Trophoblast cell (in vitro differentiated cells and primary cell): ENCODE measurements at regions not wholly inside any gene's neighbourhood (a gene's known extent, or its start where the extent isn't known, plus 50 kb on each side); places are given as distances from the start of the nearest gene placed in this dataset.

Experiments used
- DNase-seq, 2 donors: peaks; one replicate each; pipeline ENCODE4 v3.0.0-alpha.2; 2016
- H2AFZ ChIP-seq: 2 replicates; pipeline ENCODE4 v1.6.1; 2013; ENCODE audit warnings: low read length, moderate library complexity, mild to moderate bottlenecking; ENCODE audit not compliant: insufficient read depth, poor library complexity
- H2AK5ac ChIP-seq: 2 replicates; pipeline ENCODE4 v1.6.1; 2013; ENCODE audit warnings: mild to moderate bottlenecking, low read length
- H2BK120ac ChIP-seq: 2 replicates; pipeline ENCODE4 v1.6.1; 2013; ENCODE audit warnings: low read length, mild to moderate bottlenecking, moderate library complexity; ENCODE audit not compliant: insufficient read depth, poor library complexity
- H2BK12ac ChIP-seq: 2 replicates; pipeline ENCODE4 v1.6.1; 2013; ENCODE audit warnings: mild to moderate bottlenecking, low read length, moderate library complexity
- H2BK5ac ChIP-seq: 2 replicates; pipeline ENCODE4 v1.6.1; 2013; ENCODE audit warnings: low read length, low read depth, moderate library complexity, mild to moderate bottlenecking; ENCODE audit not compliant: poor library complexity
- H3K14ac ChIP-seq: 2 replicates; pipeline ENCODE4 v1.6.1; 2013; ENCODE audit warnings: mild to moderate bottlenecking, low read length
- H3K18ac ChIP-seq: 2 replicates; pipeline ENCODE4 v1.6.1; 2013; ENCODE audit warnings: mild to moderate bottlenecking, low read length
- H3K23ac ChIP-seq: 2 replicates; pipeline ENCODE4 v1.6.1; 2013; ENCODE audit warnings: low read length
- H3K27ac ChIP-seq: 2 replicates; pipeline ENCODE4 v1.5.1; 2013; ENCODE audit warnings: low read depth, mild to moderate bottlenecking, inconsistent platforms, low read length, moderate library complexity
- H3K27me3 ChIP-seq: 2 replicates; pipeline ENCODE4 v1.6.1; 2013; ENCODE audit warnings: inconsistent platforms, mild to moderate bottlenecking, low read length, moderate library complexity; ENCODE audit not compliant: insufficient read depth
- H3K36me3 ChIP-seq, 2 experiments: 1 replicate in 1 of 2; 2 replicates in 1 of 2; pipeline ENCODE4 v1.6.1; 2013; ENCODE audit warnings: low read length in 2 of 2, mild to moderate bottlenecking in 2 of 2, moderate library complexity in 1 of 2; ENCODE audit not compliant: insufficient read depth in 2 of 2, control insufficient read depth in 1 of 2
- H3K4ac ChIP-seq: 2 replicates; pipeline ENCODE4 v1.6.1; 2013; ENCODE audit warnings: low read depth, mild to moderate bottlenecking, low read length, moderate library complexity
- H3K4me1 ChIP-seq, 2 experiments: 1 replicate in 1 of 2; 2 replicates in 1 of 2; pipeline ENCODE4 v1.6.1; 2013; ENCODE audit warnings: low read length in 2 of 2, mild to moderate bottlenecking in 2 of 2, moderate library complexity in 1 of 2; ENCODE audit not compliant: insufficient read depth in 2 of 2, control insufficient read depth in 1 of 2
- H3K4me2 ChIP-seq: 2 replicates; pipeline ENCODE4 v1.6.1; 2013; ENCODE audit warnings: inconsistent platforms, mild to moderate bottlenecking, low read length, moderate library complexity
- H3K4me3 ChIP-seq: 2 replicates; pipeline ENCODE4 v1.5.1; 2013; ENCODE audit warnings: mild to moderate bottlenecking, low read depth, low read length, inconsistent platforms
- H3K79me1 ChIP-seq: one replicate; pipeline ENCODE4 v1.6.1; 2013; ENCODE audit warnings: low read length
- H3K79me2 ChIP-seq: 2 replicates; pipeline ENCODE4 v1.6.1; 2013; ENCODE audit warnings: low read length, mild to moderate bottlenecking; ENCODE audit not compliant: control insufficient read depth, insufficient read depth, poor library complexity
- H3K9ac ChIP-seq: 2 replicates; pipeline ENCODE4 v1.6.1; 2013; ENCODE audit warnings: mild to moderate bottlenecking, low read length
- H3K9me3 ChIP-seq: 2 replicates; pipeline ENCODE4 v1.6.1; 2013; ENCODE audit warnings: low read depth, mild to moderate bottlenecking, control low read depth, inconsistent platforms, low read length; ENCODE audit not compliant: insufficient read depth
- H4K12ac ChIP-seq: 2 replicates; pipeline ENCODE4 v1.6.1; 2013; ENCODE audit warnings: low read depth, mild to moderate bottlenecking, low read length, moderate library complexity
- H4K8ac ChIP-seq: 2 replicates; pipeline ENCODE4 v1.6.1; 2013; ENCODE audit warnings: low read depth, mild to moderate bottlenecking, low read length, moderate library complexity
- H4K91ac ChIP-seq: one replicate; pipeline ENCODE4 v1.6.1; 2013; ENCODE audit warnings: low read depth, mild to moderate bottlenecking, low read length, moderate library complexity
- WGBS: extraction: QIAGEN DNeasy Blood & Tissue Kit; methylation state at CpG from one replicate; pipeline ENCODE4 v1.1.7; 2013; ENCODE audit warnings: missing lambda C conversion rate; ENCODE audit not compliant: insufficient read length, insufficient coverage; ENCODE audit errors: extremely low coverage; 5-methylcytosine and 5-hydroxymethylcytosine counted together

GRCh38 chr1:224054611-224055010, 59.3 kb upstream of the FBXO28 start:
- H3K27ac ChIP-seq, result no peak overlapping the region
- no peaks in the 10 kb centered on the region for H3K27me3 ChIP-seq
- H2BK12ac ChIP-seq, result no peak overlapping the region
- H3K36me3 ChIP-seq, result no peaks in the 10 kb centered on the region
- no peak overlapping the region for H3K14ac ChIP-seq
- H3K23ac ChIP-seq, result no peak overlapping the region
- no peaks in the 10 kb centered on the region for H3K9me3 ChIP-seq
- WGBS, result no CpG with 5 or more reads among the region's 3 CpGs
- no peak overlapping the region for H4K91ac ChIP-seq
- no peak overlapping the region for H2BK120ac ChIP-seq
- H3K4me3 ChIP-seq, result no peak overlapping the region
- no peak overlapping the region for H3K18ac ChIP-seq
- H4K12ac ChIP-seq, result no peak overlapping the region
- no peak overlapping the region for H3K9ac ChIP-seq
- H3K4me1 ChIP-seq, result no peaks in the 10 kb centered on the region
- no peak overlapping the region for H2AK5ac ChIP-seq
- DNase-seq, result no peak
- no peak overlapping the region for H3K4ac ChIP-seq
- no peaks in the 10 kb centered on the region for H3K79me1 ChIP-seq
- H2BK5ac ChIP-seq, result no peak overlapping the region
- H4K8ac ChIP-seq, result no peak overlapping the region
- H3K79me2 ChIP-seq, result no peaks in the 10 kb centered on the region
- no peak overlapping the region for H3K4me2 ChIP-seq
- no peak overlapping the region for H2AFZ ChIP-seq

GRCh38 chr1:224054012-224054411, 59.9 kb upstream of the FBXO28 start:
- Histone ChIP-seq H3K4ac (no peak overlapping the region), H3K36me3 (no peaks in the 10 kb centered on the region), H4K8ac (no peak overlapping the region), H3K23ac (no peak overlapping the region), H2BK12ac (no peak overlapping the region), H3K27me3 (no peaks in the 10 kb centered on the region), H2BK5ac (no peak overlapping the region), H3K4me2 (no peak overlapping the region), H4K91ac (no peak overlapping the region), H3K18ac (no peak overlapping the region), H2BK120ac (no peak overlapping the region), H3K14ac (no peak overlapping the region), H3K79me1 (no peaks in the 10 kb centered on the region), H2AK5ac (no peak overlapping the region), H3K4me3 (no peak overlapping the region), H3K79me2 (no peaks in the 10 kb centered on the region), H3K4me1 (no peaks in the 10 kb centered on the region), H3K9ac (no peak overlapping the region), H3K27ac (no peak overlapping the region), H3K9me3 (no peaks in the 10 kb centered on the region), H2AFZ (no peak overlapping the region), H4K12ac (no peak overlapping the region)
- DNase-seq, result no peak
- WGBS, result no CpG with 5 or more reads among the region's 2 CpGs

GRCh38 chr1:224053456-224053855, 60.5 kb upstream of the FBXO28 start:
- H3K36me3 ChIP-seq, result no peaks in the 10 kb centered on the region
- no peak overlapping the region for H4K8ac ChIP-seq
- no peaks in the 10 kb centered on the region for H3K79me2 ChIP-seq
- no CpG with 5 or more reads among the region's 5 CpGs for WGBS
- H3K27ac ChIP-seq, result no peak overlapping the region
- H3K18ac ChIP-seq, result no peak overlapping the region
- no peaks in the 10 kb centered on the region for H3K79me1 ChIP-seq
- H3K9ac ChIP-seq, result no peak overlapping the region
- no peak overlapping the region for H3K4ac ChIP-seq
- H3K4me2 ChIP-seq, result no peak overlapping the region
- no peak overlapping the region for H2BK120ac ChIP-seq
- H2AFZ ChIP-seq, result no peak overlapping the region
- no peaks in the 10 kb centered on the region for H3K4me1 ChIP-seq
- no peak for DNase-seq
- no peak overlapping the region for H2AK5ac ChIP-seq
- no peaks in the 10 kb centered on the region for H3K9me3 ChIP-seq
- no peak overlapping the region for H3K14ac ChIP-seq
- H3K27me3 ChIP-seq, result no peaks in the 10 kb centered on the region
- no peak overlapping the region for H2BK12ac ChIP-seq
- no peak overlapping the region for H3K23ac ChIP-seq
- no peak overlapping the region for H4K91ac ChIP-seq
- H4K12ac ChIP-seq, result no peak overlapping the region
- no peak overlapping the region for H2BK5ac ChIP-seq
- H3K4me3 ChIP-seq, result no peak overlapping the region

- no peak overlapping the region for H3K4ac ChIP-seq
- WGBS, result no CpG with 5 or more reads among the region's 3 CpGs
- DNase-seq, result no peak
- no peak overlapping the region for H4K12ac ChIP-seq
- no peaks in the 10 kb centered on the region for H3K9me3 ChIP-seq
- no peak overlapping the region for H2AK5ac ChIP-seq
- H3K27ac ChIP-seq, result no peak overlapping the region
- no peaks in the 10 kb centered on the region for H3K27me3 ChIP-seq
- no peak overlapping the region for H3K18ac ChIP-seq
- no peaks in the 10 kb centered on the region for H3K36me3 ChIP-seq
- H3K79me1 ChIP-seq, result no peaks in the 10 kb centered on the region
- H3K4me2 ChIP-seq, result no peak overlapping the region
- no peak overlapping the region for H4K91ac ChIP-seq
- no peak overlapping the region for H3K23ac ChIP-seq
- no peak overlapping the region for H2BK5ac ChIP-seq
- no peak overlapping the region for H3K9ac ChIP-seq
- H2BK120ac ChIP-seq, result no peak overlapping the region
- no peak overlapping the region for H2BK12ac ChIP-seq
- H3K4me3 ChIP-seq, result no peak overlapping the region
- H4K8ac ChIP-seq, result no peak overlapping the region
- no peak overlapping the region for H3K14ac ChIP-seq
- H3K79me2 ChIP-seq, result no peaks in the 10 kb centered on the region
- no peaks in the 10 kb centered on the region for H3K4me1 ChIP-seq
- H2AFZ ChIP-seq, result no peak overlapping the region
These were observed 61.1 kb upstream of the FBXO28 start for GRCh38 chr1:224052772-224053171.
